ENCODE measurements at regions not wholly inside any gene's neighbourhood (a gene's known extent, or its start where the extent isn't known, plus 50 kb on each side); places are given as distances from the start of the nearest gene placed in this dataset.

- no peak overlapping the region for H3K4me3 ChIP-seq (ENCODE audit: low read length)
- no peak for DNase-seq
- no peaks in the 10 kb centered on the region for H4K20me1 ChIP-seq (ENCODE audit: insufficient read depth, low read length)
- no peaks in the 10 kb centered on the region for H3K27me3 ChIP-seq (replicated peaks; ENCODE audit: insufficient read depth, low read length)
- TF ChIP-seq CTCF (IDR thresholded peaks at IDR 0.05; ENCODE audit: low read length), result no peak
- TF ChIP-seq EZH2 (optimal IDR thresholded peaks at IDR 0.05; ENCODE audit: low read depth, low read length), result no peak
- no peak for TF ChIP-seq EZH2phosphoT487 (IDR thresholded peaks at IDR 0.05; ENCODE audit: low read length)
- no peaks in the 10 kb centered on the region for H3K36me3 ChIP-seq (replicated peaks; ENCODE audit: insufficient read depth, low read length)
- no peak overlapping the region for H2AFZ ChIP-seq (ENCODE audit: low read length)
- H3K9me2 ChIP-seq (replicated peaks; ENCODE audit: insufficient read depth, low read length), result no peaks in the 10 kb centered on the region
- no peak overlapping the region for H3K9ac ChIP-seq (ENCODE audit: low read length)
- no peaks in the 10 kb centered on the region for H3K9me3 ChIP-seq (replicated peaks; ENCODE audit: insufficient read depth, low read length)
- H3F3A ChIP-seq (ENCODE audit: insufficient read depth, low read length), result no peaks in the 10 kb centered on the region
- no peak overlapping the region for H3K4me2 ChIP-seq (ENCODE audit: low read depth, low read length)
- H3K4me1 ChIP-seq (ENCODE audit: low read length), result no peaks in the 10 kb centered on the region
- H3K79me2 ChIP-seq (ENCODE audit: low read length), result no peaks in the 10 kb centered on the region
- H3K27ac ChIP-seq (ENCODE audit: low read length), result no peak overlapping the region
Measured at GRCh38 chr22:26762503-26763472, 105.4 kb downstream of the MIAT start.

GRCh38 chr22:26763633-26764361, 106.4 kb downstream of the MIAT start:
- Histone ChIP-seq H3K9me2 (replicated peaks; ENCODE audit: insufficient read depth, low read length) (no peaks in the 10 kb centered on the region), H3K4me3 (ENCODE audit: low read length) (no peak overlapping the region), H3K36me3 (replicated peaks; ENCODE audit: insufficient read depth, low read length) (no peaks in the 10 kb centered on the region), H3K27me3 (replicated peaks; ENCODE audit: insufficient read depth, low read length) (no peaks in the 10 kb centered on the region), H3K9ac (ENCODE audit: low read length) (no peak overlapping the region), H3K9me3 (replicated peaks; ENCODE audit: insufficient read depth, low read length) (no peaks in the 10 kb centered on the region), H3K4me1 (ENCODE audit: low read length) (no peaks in the 10 kb centered on the region), H3K4me2 (ENCODE audit: low read depth, low read length) (no peak overlapping the region), H4K20me1 (ENCODE audit: insufficient read depth, low read length) (no peaks in the 10 kb centered on the region), H3K79me2 (ENCODE audit: low read length) (no peaks in the 10 kb centered on the region), H3F3A (ENCODE audit: insufficient read depth, low read length) (no peaks in the 10 kb centered on the region), H3K27ac (ENCODE audit: low read length) (no peak overlapping the region), H2AFZ (ENCODE audit: low read length) (no peak overlapping the region)
- no peak for TF ChIP-seq EZH2phosphoT487 (IDR thresholded peaks at IDR 0.05; ENCODE audit: low read length)
- no peak for DNase-seq

GRCh38 chr22:26766510-26767350, 109.3 kb downstream of the MIAT start:
- Histone ChIP-seq H3K4me3 (ENCODE audit: low read length) (no peak overlapping the region), H4K20me1 (ENCODE audit: insufficient read depth, low read length) (no peaks in the 10 kb centered on the region)
- no peak for DNase-seq

More at GRCh38 chr22:26766510-26767350, 109.3 kb downstream of the MIAT start:
- H3K36me3 ChIP-seq (replicated peaks; ENCODE audit: insufficient read depth, low read length), result no peaks in the 10 kb centered on the region
- H3K9me3 ChIP-seq (replicated peaks; ENCODE audit: insufficient read depth, low read length), result no peaks in the 10 kb centered on the region
- H3K27me3 ChIP-seq (replicated peaks; ENCODE audit: insufficient read depth, low read length), result no peaks in the 10 kb centered on the region
- no peaks in the 10 kb centered on the region for H3K9me2 ChIP-seq (replicated peaks; ENCODE audit: insufficient read depth, low read length)
- no peak overlapping the region for H2AFZ ChIP-seq (ENCODE audit: low read length)
- no peak overlapping the region for H3K4me2 ChIP-seq (ENCODE audit: low read depth, low read length)
- H3F3A ChIP-seq (ENCODE audit: insufficient read depth, low read length), result no peaks in the 10 kb centered on the region
- H3K27ac ChIP-seq (ENCODE audit: low read length), result no peak overlapping the region
- no peak overlapping the region for H3K9ac ChIP-seq (ENCODE audit: low read length)
- no peaks in the 10 kb centered on the region for H3K79me2 ChIP-seq (ENCODE audit: low read length)
- no peaks in the 10 kb centered on the region for H3K4me1 ChIP-seq (ENCODE audit: low read length)
- no peak for TF ChIP-seq EZH2phosphoT487 (IDR thresholded peaks at IDR 0.05; ENCODE audit: low read length)
- TF ChIP-seq EZH2 (optimal IDR thresholded peaks at IDR 0.05; ENCODE audit: low read depth, low read length), result no peak
- TF ChIP-seq CTCF (IDR thresholded peaks at IDR 0.05; ENCODE audit: low read length), result no peak

Measured in MM.1S (cell line).